ENCODE measurements at regions not wholly inside any gene's neighbourhood (a gene's known extent, or its start where the extent isn't known, plus 50 kb on each side); places are given as distances from the start of the nearest gene placed in this dataset.
"Not testable (repeated sequence)": the region's sequence is repeated elsewhere in the genome, so short reads cannot be mapped to it uniquely, and the experiment has no call there.

- DNase-seq = no peak
Measured at GRCh38 chr19:28169168-28169887, 1043.6 kb downstream of the UQCRFS1 start.

- no peak for DNase-seq
Measured at GRCh38 chr19:28168557-28168956, 1044.4 kb downstream of the UQCRFS1 start.

GRCh38 chr19:28166025-28166424, 1046.9 kb downstream of the UQCRFS1 start:
- DNase-seq = no peak

- DNase-seq = no peak
Measured at GRCh38 chr19:28164214-28164613, 1048.7 kb downstream of the UQCRFS1 start.

GRCh38 chr19:28159065-28159464, 1053.9 kb downstream of the UQCRFS1 start:
- DNase-seq = no peak

- no peak for DNase-seq
Measured at GRCh38 chr19:28155265-28155664, 1057.7 kb downstream of the UQCRFS1 start.

- no peak for DNase-seq
Measured at GRCh38 chr19:28154077-28154476, 1058.9 kb downstream of the UQCRFS1 start.

- no peak for DNase-seq
Measured at GRCh38 chr19:28153123-28153522, 1059.8 kb downstream of the UQCRFS1 start.

- DNase-seq = no peak
Measured at GRCh38 chr19:28152195-28152594, 1060.8 kb downstream of the UQCRFS1 start.

- DNase-seq = no peak
Measured at GRCh38 chr19:28150129-28150528, 1062.8 kb downstream of the UQCRFS1 start.

- DNase-seq = no peak
Measured at GRCh38 chr19:28148554-28148953, 1064.4 kb downstream of the UQCRFS1 start.

- DNase-seq = no peak
Measured at GRCh38 chr19:28142258-28142657, 1070.7 kb downstream of the UQCRFS1 start.

GRCh38 chr19:28140201-28140600, 1072.8 kb downstream of the UQCRFS1 start:
- no peak for DNase-seq

GRCh38 chr19:28137772-28138171, 1075.2 kb downstream of the UQCRFS1 start:
- DNase-seq = no peak

- no peak for DNase-seq
Measured at GRCh38 chr19:28136796-28137195, 1076.2 kb downstream of the UQCRFS1 start.

GRCh38 chr19:28135825-28136224, 1077.1 kb downstream of the UQCRFS1 start:
- DNase-seq = no peak

GRCh38 chr19:28134311-28134710, 1078.6 kb downstream of the UQCRFS1 start:
- DNase-seq = no peak

GRCh38 chr19:28130881-28131280, 1082.1 kb downstream of the UQCRFS1 start:
- not testable (repeated sequence) for DNase-seq

- no peak for DNase-seq
Measured at GRCh38 chr19:28130066-28130511, 1082.9 kb downstream of the UQCRFS1 start.

- DNase-seq = no peak
Measured at GRCh38 chr19:28128341-28128740, 1084.6 kb downstream of the UQCRFS1 start.

- DNase-seq = no peak
Measured at GRCh38 chr19:28126135-28126898, 1086.6 kb downstream of the UQCRFS1 start.

- no peak for DNase-seq
Measured at GRCh38 chr19:28122734-28123133, 1090.2 kb downstream of the UQCRFS1 start.

GRCh38 chr19:28118235-28118634, 1094.7 kb downstream of the UQCRFS1 start:
- DNase-seq = no peak

GRCh38 chr19:28117143-28117542, 1095.8 kb downstream of the UQCRFS1 start:
- DNase-seq = no peak

All from activated CD4-positive, alpha-beta T cell treated with anti-CD3 and anti-CD28 coated beads for 1 hour (primary cell).